Fibroblast of gingiva (primary cell): ENCODE measurements at regions not wholly inside any gene's neighbourhood (a gene's known extent, or its start where the extent isn't known, plus 50 kb on each side); places are given as distances from the start of the nearest gene placed in this dataset.

Source experiments
- DNase-seq: peaks from one replicate; pipeline ENCODE4 v3.0.0-alpha.2; 2011; ENCODE audit warnings: low read depth

DNA sequence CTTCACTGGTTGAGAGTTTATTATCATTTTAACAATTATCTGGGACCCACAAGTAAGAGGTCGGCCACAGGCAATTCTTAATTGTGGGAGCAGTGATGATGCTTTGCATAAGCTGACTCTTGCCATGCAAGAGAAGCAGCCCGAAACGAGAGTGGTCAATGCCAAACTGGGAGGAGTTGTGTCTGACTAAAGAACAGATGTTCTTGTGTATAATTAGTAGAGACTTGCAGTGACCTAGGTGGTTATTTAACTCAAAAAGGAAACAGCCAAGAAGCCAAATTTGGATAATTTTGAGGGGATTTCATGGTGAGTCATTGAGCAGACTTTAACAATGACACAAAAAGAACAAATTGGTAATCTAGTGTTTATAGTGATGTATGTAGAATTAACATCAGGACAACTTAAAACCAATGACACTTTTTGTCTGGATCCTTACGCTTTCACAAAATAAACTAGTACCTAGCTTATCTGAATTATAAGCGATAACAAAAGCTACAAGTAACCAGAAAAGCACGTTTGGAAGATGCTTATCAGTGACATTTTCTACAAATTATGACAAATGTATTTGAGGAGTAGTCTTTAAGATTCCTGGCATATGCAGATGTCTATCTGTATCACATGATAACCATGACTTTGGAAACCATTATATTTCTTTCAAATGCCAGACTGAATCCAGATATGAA is 184.7 kb upstream of the DLGAP1 start:
- no peak for DNase-seq

- no peak for DNase-seq
Measured at GRCh38 chr18:4638680-4639079, 183.6 kb upstream of the DLGAP1 start.

- no peak for DNase-seq
Measured at GRCh38 chr18:4637876-4638275, 182.8 kb upstream of the DLGAP1 start.

GRCh38 chr18:4636967-4637366 is 181.9 kb upstream of the DLGAP1 start:
- DNase-seq, result no peak

DNA sequence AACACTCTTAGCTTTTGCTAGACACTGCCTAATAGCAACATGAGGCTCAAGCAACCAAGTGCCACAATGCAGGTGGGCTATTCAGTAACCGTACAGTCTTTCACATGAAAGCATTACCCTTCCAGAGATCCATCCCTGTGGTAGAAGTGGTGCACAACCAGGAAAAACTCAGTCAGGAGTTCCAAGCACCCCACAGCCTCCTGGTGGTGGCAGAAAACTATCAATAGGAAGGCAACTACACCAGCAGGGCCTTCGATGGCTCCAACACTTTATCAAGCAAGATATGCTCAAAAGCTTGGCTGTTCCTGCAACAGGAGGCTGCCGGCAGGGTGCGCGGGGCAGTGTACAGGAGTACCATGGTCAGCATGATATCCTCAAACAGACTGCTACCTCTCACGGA is 176.1 kb upstream of the DLGAP1 start:
- no peak for DNase-seq

- no peak for DNase-seq
Measured at GRCh38 chr18:4605212-4605611, 150.1 kb upstream of the DLGAP1 start.

DNA sequence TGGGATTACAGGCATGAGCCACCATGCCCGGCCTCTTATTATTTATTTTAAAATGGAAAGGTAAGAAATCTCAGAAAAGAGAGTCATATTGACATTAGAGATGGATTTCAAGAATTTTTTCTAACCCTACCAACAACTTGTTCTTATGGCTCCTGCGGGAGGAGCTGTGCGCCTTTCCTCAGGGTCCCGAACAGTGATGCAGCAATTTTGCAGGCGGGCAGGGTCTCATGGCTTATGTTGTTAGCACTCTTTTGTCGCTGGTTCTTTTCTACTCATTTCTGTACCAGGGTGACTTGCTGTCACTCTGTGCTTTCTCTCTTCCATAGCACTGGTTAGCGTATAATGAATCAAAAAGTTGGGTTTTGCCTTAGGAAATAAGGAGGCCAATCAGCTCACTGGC is 148.8 kb upstream of the DLGAP1 start:
- no peak for DNase-seq

DNA sequence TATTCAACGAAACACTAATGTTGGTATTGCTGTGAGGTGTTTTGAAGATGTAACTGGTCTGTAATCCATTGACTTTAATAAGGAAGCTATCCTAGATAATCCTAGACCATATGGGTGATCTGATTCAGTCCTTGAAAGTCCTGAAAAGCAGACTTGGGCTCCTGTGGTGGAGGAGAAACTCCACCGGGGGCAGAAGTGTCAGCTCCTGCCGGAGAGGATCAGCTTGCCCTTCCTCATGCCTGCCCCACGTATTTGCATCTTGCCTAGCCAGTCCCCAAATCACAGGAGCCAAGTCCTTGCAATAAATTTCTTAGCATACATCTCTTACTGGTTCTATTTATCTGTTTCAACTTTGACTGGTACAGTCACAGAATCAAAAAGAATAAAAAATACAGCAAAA is 144.2 kb upstream of the DLGAP1 start:
- no peak for DNase-seq

DNA sequence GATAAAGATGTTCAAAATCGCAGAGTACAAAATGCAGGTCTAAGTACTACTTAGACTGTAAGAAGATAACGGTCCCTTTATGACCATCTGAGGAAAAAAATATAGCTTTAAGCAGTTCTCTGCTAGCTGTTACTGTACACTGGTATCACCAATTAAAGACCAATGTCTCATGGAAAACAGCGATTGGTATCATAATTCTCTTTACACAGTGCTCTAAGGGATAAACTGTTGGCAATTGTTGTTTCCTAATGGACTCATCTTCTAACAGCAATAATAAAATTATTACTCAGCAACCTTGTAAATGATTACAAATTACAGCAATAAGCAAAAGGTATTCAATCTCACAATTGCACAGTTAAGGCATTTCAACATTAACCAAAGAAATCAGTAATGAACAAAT is 142.2 kb upstream of the DLGAP1 start:
- no peak for DNase-seq

- no peak for DNase-seq
Measured at GRCh38 chr18:4593895-4594294, 138.8 kb upstream of the DLGAP1 start.

GRCh38 chr18:4593459-4593858 is 138.4 kb upstream of the DLGAP1 start:
- DNase-seq, result no peak

- no peak for DNase-seq
Measured at GRCh38 chr18:4589056-4589800, 134.1 kb upstream of the DLGAP1 start.

- no peak for DNase-seq
Measured at GRCh38 chr18:4587204-4587603, 132.1 kb upstream of the DLGAP1 start.

DNA sequence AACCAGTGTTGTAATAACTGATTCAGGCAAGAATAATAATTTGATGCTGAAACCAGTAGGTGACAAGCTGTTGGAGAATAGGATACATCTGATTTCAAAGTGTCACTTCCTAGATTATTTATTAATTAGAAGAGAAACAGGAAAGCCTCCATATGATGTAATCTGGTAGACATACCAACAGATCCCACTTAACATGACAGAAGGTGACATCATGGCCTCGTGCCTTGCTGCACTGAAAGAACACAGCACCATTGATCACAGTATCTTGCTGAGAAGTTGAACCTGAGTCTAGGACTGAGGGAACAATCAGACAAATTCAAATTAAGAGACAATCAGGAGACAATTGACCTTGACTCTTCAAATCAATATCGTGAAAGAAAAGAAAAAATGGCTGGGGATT is 131.6 kb upstream of the DLGAP1 start:
- DNase-seq, result no peak

- DNase-seq, result no peak
Measured at GRCh38 chr18:4582431-4583335, 127.6 kb upstream of the DLGAP1 start.

GRCh38 chr18:4581966-4582365 is 126.9 kb upstream of the DLGAP1 start:
- DNase-seq, result no peak

DNA sequence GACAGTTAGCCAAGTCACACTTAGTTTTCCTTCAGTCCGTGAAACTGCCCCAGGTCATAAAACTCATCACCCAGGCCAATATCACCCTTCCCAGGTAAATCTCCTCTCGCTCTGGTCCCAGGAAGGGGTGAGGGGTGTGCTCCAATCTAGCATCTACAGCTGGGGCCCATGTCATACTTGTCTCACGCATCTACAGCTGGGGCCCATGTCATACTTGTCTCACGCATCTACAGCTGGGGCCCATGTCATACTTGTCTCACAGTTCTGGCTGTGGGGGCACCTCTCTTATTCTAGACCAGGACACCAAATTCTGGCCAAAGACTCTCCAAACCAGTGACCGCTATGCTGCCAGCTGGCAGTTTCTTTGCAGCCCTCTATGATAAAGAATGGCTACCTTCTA is 123.3 kb upstream of the DLGAP1 start:
- no peak for DNase-seq

DNA sequence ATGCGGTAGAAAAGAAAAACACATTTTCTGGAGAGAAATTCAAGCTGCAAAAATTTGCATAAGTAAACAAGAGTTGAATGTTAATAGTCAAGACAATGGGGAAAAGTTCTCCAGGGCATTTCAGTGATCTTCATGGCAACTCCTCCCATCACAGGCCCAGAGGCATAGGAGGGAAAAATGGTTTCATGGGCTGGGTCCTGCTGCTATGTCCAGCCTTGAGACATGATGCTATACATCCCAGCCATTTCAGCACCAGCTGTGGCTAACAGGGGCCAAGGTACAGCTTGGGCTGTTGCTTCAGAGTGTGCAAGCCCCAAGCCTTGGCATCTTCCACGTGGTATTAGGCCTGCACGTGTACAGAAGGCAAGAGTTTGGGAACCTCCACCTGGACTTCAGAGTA is 118.6 kb upstream of the DLGAP1 start:
- no peak for DNase-seq

DNA sequence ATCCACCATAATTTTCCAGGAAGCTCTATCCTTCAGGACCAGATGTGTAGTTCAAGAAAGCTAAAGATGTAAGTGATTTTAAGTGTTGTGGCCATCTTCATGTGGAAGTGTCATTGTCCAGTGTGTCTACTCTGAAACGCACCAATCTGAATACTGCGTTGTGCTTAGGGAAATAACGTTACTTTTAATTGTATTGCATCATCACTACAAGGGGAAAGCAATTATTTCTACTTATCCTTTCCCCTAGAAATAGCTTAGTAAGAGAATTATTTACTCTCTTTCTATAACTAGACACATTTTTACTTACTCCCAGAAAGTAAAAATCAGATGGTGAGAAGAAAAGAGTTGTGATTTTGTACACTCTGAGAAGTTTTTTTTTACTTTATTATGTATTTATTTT is 102.4 kb upstream of the DLGAP1 start:
- DNase-seq, result no peak

DNA sequence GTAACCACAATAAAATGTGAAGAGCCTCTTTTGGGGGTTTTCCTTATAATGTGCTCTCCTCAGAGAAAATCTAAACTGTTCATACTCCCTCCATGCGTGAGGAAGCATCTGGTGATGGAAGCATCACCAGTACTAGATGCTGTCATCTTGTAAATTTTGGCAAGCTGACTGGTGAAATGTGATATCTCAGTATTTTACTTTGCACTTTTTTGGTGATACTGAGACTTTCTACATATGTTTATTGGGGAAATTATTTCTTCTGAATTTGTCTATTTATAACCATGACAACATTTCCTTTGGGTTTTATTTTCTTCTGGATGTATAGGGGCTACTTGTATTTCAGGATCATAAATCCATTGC is 95.9 kb upstream of the DLGAP1 start:
- DNase-seq, result no peak

- no peak for DNase-seq
Measured at GRCh38 chr18:4549164-4549872, 94.2 kb upstream of the DLGAP1 start.

DNA sequence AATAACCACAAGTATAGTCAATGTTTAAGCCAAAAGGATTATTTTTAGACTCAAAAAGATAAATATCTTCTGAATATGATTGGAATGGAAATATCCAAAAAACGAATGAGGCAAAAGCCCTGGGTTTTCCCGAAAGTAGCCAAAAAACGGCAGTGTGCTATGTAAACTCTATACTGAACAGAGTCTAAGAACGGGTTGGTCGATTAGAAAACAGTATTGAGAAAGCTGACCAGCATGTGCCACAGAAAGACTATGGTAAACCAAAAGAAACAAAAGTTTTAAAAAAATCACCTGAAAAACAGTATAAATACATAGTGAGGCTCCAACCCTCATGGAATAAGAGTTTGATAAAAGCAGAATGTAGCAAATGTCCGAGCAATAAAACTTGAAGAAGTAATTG is 92.0 kb upstream of the DLGAP1 start:
- no peak for DNase-seq
